ENCODE measurements at regions not wholly inside any gene's neighbourhood (a gene's known extent, or its start where the extent isn't known, plus 50 kb on each side); places are given as distances from the start of the nearest gene placed in this dataset.
"Not testable (repeated sequence)": the region's sequence is repeated elsewhere in the genome, so short reads cannot be mapped to it uniquely, and the experiment has no call there.

DNA sequence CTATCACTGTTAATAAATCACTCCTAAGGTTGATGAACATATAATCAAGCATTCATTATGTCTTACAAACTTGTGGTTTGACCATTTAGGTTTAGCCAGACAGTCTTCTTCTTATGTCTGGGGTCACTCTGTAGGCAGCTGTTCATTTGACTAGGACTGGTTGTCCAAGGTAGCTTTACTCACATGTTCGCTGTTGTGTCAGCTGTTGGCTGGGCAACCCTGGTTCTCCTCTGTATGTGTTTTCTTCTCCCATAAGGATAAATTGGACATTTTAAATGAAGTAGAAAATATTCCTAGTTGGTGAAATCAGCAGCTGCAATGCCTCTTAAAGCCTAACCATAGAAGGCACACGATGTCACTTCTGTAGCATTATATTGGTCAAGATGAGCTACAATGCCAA, 635.1 kb downstream of the EPHA3 start:
- Histone ChIP-seq H3K9me3 (ENCODE audit: control insufficient read depth, low read length) (no peaks in the 10 kb centered on the region), H2AFZ (no peak overlapping the region), H3K27ac (no peak overlapping the region), H3K36me3 (ENCODE audit: control insufficient read depth, insufficient read depth, low read length) (no peaks in the 10 kb centered on the region), H3K4me3 (ENCODE audit: low read depth, low read length) (no peak overlapping the region), H3K4me2 (ENCODE audit: low read length) (no peak overlapping the region), H3K4me1 (no peaks in the 10 kb centered on the region), H3K79me2 (no peaks in the 10 kb centered on the region), H3K9ac (no peak overlapping the region), H3K27me3 (ENCODE audit: control insufficient read depth, insufficient read depth, low read length) (no peaks in the 10 kb centered on the region)
- TF ChIP-seq, protein P1, sequence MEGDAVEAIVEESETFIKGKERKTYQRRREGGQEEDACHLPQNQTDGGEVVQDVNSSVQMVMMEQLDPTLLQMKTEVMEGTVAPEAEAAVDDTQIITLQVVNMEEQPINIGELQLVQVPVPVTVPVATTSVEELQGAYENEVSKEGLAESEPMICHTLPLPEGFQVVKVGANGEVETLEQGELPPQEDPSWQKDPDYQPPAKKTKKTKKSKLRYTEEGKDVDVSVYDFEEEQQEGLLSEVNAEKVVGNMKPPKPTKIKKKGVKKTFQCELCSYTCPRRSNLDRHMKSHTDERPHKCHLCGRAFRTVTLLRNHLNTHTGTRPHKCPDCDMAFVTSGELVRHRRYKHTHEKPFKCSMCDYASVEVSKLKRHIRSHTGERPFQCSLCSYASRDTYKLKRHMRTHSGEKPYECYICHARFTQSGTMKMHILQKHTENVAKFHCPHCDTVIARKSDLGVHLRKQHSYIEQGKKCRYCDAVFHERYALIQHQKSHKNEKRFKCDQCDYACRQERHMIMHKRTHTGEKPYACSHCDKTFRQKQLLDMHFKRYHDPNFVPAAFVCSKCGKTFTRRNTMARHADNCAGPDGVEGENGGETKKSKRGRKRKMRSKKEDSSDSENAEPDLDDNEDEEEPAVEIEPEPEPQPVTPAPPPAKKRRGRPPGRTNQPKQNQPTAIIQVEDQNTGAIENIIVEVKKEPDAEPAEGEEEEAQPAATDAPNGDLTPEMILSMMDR (IDR thresholded peaks at IDR 0.05) = no peak

- not testable (repeated sequence) for H3K4me3 ChIP-seq (ENCODE audit: low read depth, low read length); H2AFZ ChIP-seq; H3K4me2 ChIP-seq (ENCODE audit: low read length); H3K27me3 ChIP-seq (ENCODE audit: control insufficient read depth, insufficient read depth, low read length); H3K36me3 ChIP-seq (ENCODE audit: control insufficient read depth, insufficient read depth, low read length); H3K9me3 ChIP-seq (ENCODE audit: control insufficient read depth, low read length); H3K9ac ChIP-seq; H3K4me1 ChIP-seq; H3K27ac ChIP-seq; H3K79me2 ChIP-seq
These were observed 640.3 kb downstream of the EPHA3 start for GRCh38 chr3:89747541-89748278.

GRCh38 chr3:89762405-89762804, 655.0 kb downstream of the EPHA3 start:
- Histone ChIP-seq H3K9me3 (ENCODE audit: control insufficient read depth, low read length) (no peaks in the 10 kb centered on the region), H3K27me3 (ENCODE audit: control insufficient read depth, insufficient read depth, low read length) (no peaks in the 10 kb centered on the region), H3K4me3 (ENCODE audit: low read depth, low read length) (no peak overlapping the region), H3K9ac (no peak overlapping the region), H3K79me2 (no peaks in the 10 kb centered on the region), H3K4me1 (no peaks in the 10 kb centered on the region), H3K27ac (no peak overlapping the region), H2AFZ (no peak overlapping the region), H3K4me2 (ENCODE audit: low read length) (no peak overlapping the region), H3K36me3 (ENCODE audit: control insufficient read depth, insufficient read depth, low read length) (no peaks in the 10 kb centered on the region)
- TF ChIP-seq, protein P1 (IDR thresholded peaks at IDR 0.05) = no peak

- Histone ChIP-seq H3K27ac (no peak overlapping the region), H3K79me2 (no peaks in the 10 kb centered on the region), H2AFZ (no peak overlapping the region), H3K36me3 (ENCODE audit: control insufficient read depth, insufficient read depth, low read length) (no peaks in the 10 kb centered on the region), H3K4me3 (ENCODE audit: low read depth, low read length) (no peak overlapping the region), H3K4me2 (ENCODE audit: low read length) (no peak overlapping the region), H3K9me3 (ENCODE audit: control insufficient read depth, low read length) (no peaks in the 10 kb centered on the region), H3K27me3 (ENCODE audit: control insufficient read depth, insufficient read depth, low read length) (no peaks in the 10 kb centered on the region), H3K4me1 (no peaks in the 10 kb centered on the region), H3K9ac (no peak overlapping the region)
- TF ChIP-seq, protein P1 (IDR thresholded peaks at IDR 0.05) = no peak
These were observed 676.0 kb downstream of the EPHA3 start for GRCh38 chr3:89783341-89783927.

- Histone ChIP-seq H3K36me3 (ENCODE audit: control insufficient read depth, insufficient read depth, low read length) (no peaks in the 10 kb centered on the region), H3K27ac (no peak overlapping the region), H3K4me1 (no peaks in the 10 kb centered on the region), H3K79me2 (no peaks in the 10 kb centered on the region), H3K27me3 (ENCODE audit: control insufficient read depth, insufficient read depth, low read length) (no peaks in the 10 kb centered on the region), H3K9ac (no peak overlapping the region), H3K4me2 (ENCODE audit: low read length) (no peak overlapping the region), H3K9me3 (ENCODE audit: control insufficient read depth, low read length) (no peaks in the 10 kb centered on the region), H2AFZ (no peak overlapping the region), H3K4me3 (ENCODE audit: low read depth, low read length) (no peak overlapping the region)
- TF ChIP-seq, protein P1 (IDR thresholded peaks at IDR 0.05) = no peak
These were observed 680.1 kb downstream of the EPHA3 start for GRCh38 chr3:89787485-89787884.
